GM23338 (cell line): ENCODE measurements at regions not wholly inside any gene's neighbourhood (a gene's known extent, or its start where the extent isn't known, plus 50 kb on each side); places are given as distances from the start of the nearest gene placed in this dataset.

Experiments used
- ATAC-seq: fragments of 200-7000 bp; cut with Tn5 transposase; 3 replicates; pipeline ENCODE4 v1.9.1; 2020
- DNase-seq: peaks from one replicate; pipeline ENCODE4 v3.0.0-alpha.2; 2015; ENCODE audit warnings: low spot score
- H2AFZ ChIP-seq: fragments of 200-600 bp; sonication (generic); 2 replicates; pipeline ENCODE4 v1.8.0; 2016; ENCODE audit warnings: antibody characterized with exemption, mild to moderate bottlenecking, moderate library complexity
- H3F3A ChIP-seq: fragments of 200-600 bp; sonication (generic); replicated peaks from 2 replicates; pipeline ENCODE4 v1.8.0; 2017; ENCODE audit warnings: antibody characterized with exemption, mixed run types, low read depth
- H3K27ac ChIP-seq: fragments of 200-600 bp; sonication (generic); 2 replicates; pipeline ENCODE4 v1.6.1; 2016; ENCODE audit warnings: low read depth
- H3K27me3 ChIP-seq: fragments of 200-600 bp; sonication (generic); 2 replicates; pipeline ENCODE4 v1.8.0; 2016; ENCODE audit warnings: mild to moderate bottlenecking, mixed run types, moderate library complexity; ENCODE audit not compliant: insufficient read depth
- H3K36me3 ChIP-seq: fragments of 200-600 bp; sonication (generic); 2 replicates; pipeline ENCODE4 v1.8.0; 2016; ENCODE audit warnings: mild to moderate bottlenecking; ENCODE audit not compliant: insufficient read depth
- H3K4me1 ChIP-seq: fragments of 200-600 bp; sonication (generic); 2 replicates; pipeline ENCODE4 v1.8.0; 2016; ENCODE audit warnings: mild to moderate bottlenecking, moderate library complexity; ENCODE audit not compliant: insufficient read depth
- H3K4me2 ChIP-seq: fragments of 200-600 bp; sonication (generic); 2 replicates; pipeline ENCODE4 v1.7.1; 2017; ENCODE audit warnings: mixed run types
- H3K4me3 ChIP-seq: fragments of 200-600 bp; sonication (generic); 2 replicates; pipeline ENCODE4 v1.6.1; 2016; ENCODE audit warnings: mixed run types
- H3K79me2 ChIP-seq: fragments of 200-600 bp; sonication (generic); replicated peaks from 2 replicates; pipeline ENCODE4 v1.8.0; 2017; ENCODE audit warnings: mild to moderate bottlenecking; ENCODE audit not compliant: insufficient read depth
- H3K9me2 ChIP-seq: fragments of 200-600 bp; sonication (generic); 2 replicates; pipeline ENCODE4 v1.8.0; 2017; ENCODE audit not compliant: insufficient read depth
- H4K20me1 ChIP-seq: fragments of 200-600 bp; sonication (generic); replicated peaks from 2 replicates; pipeline ENCODE4 v1.8.0; 2017; ENCODE audit warnings: mild to moderate bottlenecking; ENCODE audit not compliant: insufficient read depth
- H3K27ac Mint-ChIP-seq: 2 replicates; pipeline ENCODE4 v1.8.0; 2020; ENCODE audit warnings: inconsistent platforms, mild to moderate bottlenecking, moderate library complexity, mixed read lengths
- H3K27me3 Mint-ChIP-seq: 3 replicates; pipeline ENCODE4 v1.8.0; 2022; ENCODE audit warnings: low read depth, mild to moderate bottlenecking, moderate library complexity, mixed read lengths, inconsistent platforms; ENCODE audit not compliant: insufficient read depth, poor library complexity
- H3K36me3 Mint-ChIP-seq: 3 replicates; pipeline ENCODE4 v1.8.0; 2021; ENCODE audit warnings: low read depth, mild to moderate bottlenecking, inconsistent platforms, moderate library complexity, mixed read lengths
- H3K4me1 Mint-ChIP-seq: 3 replicates; pipeline ENCODE4 v1.8.0; 2020; ENCODE audit warnings: mild to moderate bottlenecking, inconsistent platforms, mixed read lengths
- H3K4me3 Mint-ChIP-seq: 3 replicates; pipeline ENCODE4 v1.8.0; 2021; ENCODE audit warnings: moderate library complexity, mild to moderate bottlenecking, inconsistent platforms, mixed read lengths
- H3K9me3 Mint-ChIP-seq: 3 replicates; pipeline ENCODE4 v1.8.0; 2020; ENCODE audit warnings: moderate library complexity, mild to moderate bottlenecking, inconsistent platforms, mixed read lengths
- EZH2 ChIP-seq: fragments of 200-600 bp; sonication (generic); IDR thresholded peaks from one replicate; pipeline ENCODE4 v1.8.0; 2017; ENCODE audit warnings: antibody characterized with exemption, mild to moderate bottlenecking, low read depth; ENCODE audit not compliant: unreplicated experiment
- JUNB ChIP-seq: IDR thresholded peaks from one replicate; pipeline ENCODE4 v1.6.1; 2016; ENCODE audit warnings: antibody characterized with exemption; ENCODE audit not compliant: unreplicated experiment
- NANOG ChIP-seq: IDR thresholded peaks from 2 replicates; pipeline ENCODE4 v1.6.1; 2016; ENCODE audit warnings: antibody characterized with exemption, borderline replicate concordance
- ZNF114 ChIP-seq: fragments of 250-450 bp; sonication (Bioruptor Pico); IDR thresholded peaks from 2 replicates; pipeline ENCODE4 v1.5.0; 2020; ENCODE audit warnings: mild to moderate bottlenecking, moderate library complexity
- ZNF331 ChIP-seq: fragments of 250-450 bp; sonication (Bioruptor Pico); IDR thresholded peaks from 2 replicates; pipeline ENCODE4 v1.5.0; 2020; ENCODE audit warnings: low read depth, mild to moderate bottlenecking, moderate library complexity
- ZNF462 ChIP-seq: fragments of 250-450 bp; sonication (Bioruptor Pico); IDR thresholded peaks from 2 replicates; pipeline ENCODE4 v1.5.0; 2020; ENCODE audit warnings: mild to moderate bottlenecking, moderate library complexity
- TF ChIP-seq, protein P1 (sequence below): IDR thresholded peaks from one replicate; pipeline ENCODE4 v1.6.1; 2018; ENCODE audit warnings: antibody characterized with exemption; ENCODE audit not compliant: unreplicated experiment
- TF ChIP-seq, protein P2 (sequence below), 2 experiments: fragments of 200-600 bp in 1 of 2; sonication (generic) in 1 of 2; conservative IDR thresholded peaks; 2 replicates each; pipeline versions ENCODE4 v1.5.1 to v1.6.1; 2016 to 2017; ENCODE audit warnings: antibody characterized with exemption in 2 of 2, low read depth in 2 of 2, mild to moderate bottlenecking in 2 of 2, moderate library complexity in 1 of 2
- TF ChIP-seq, protein P3 (sequence below): IDR thresholded peaks from 2 replicates; pipeline ENCODE4 v1.6.1; 2016; ENCODE audit warnings: antibody characterized with exemption

DNA sequence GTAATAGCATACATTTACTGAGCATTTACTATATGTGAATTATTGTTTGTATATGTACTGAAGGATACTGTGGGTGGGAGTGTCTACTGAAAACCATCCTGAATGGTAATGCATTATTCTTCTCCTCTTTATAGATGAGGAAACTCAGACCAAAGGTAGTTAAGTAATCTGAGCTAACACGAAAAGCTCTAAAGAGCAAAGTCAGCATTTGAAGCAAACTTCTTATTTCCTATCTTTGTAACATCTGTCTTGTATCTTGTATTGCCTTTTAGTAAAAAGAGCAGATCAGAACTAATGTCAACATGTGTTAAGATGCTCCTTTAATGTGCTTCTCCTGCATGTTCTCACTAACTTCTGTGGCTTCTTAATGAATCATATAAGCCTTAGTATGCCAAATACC is 382.8 kb upstream of the NXPH2 start:
- H3K4me2 ChIP-seq = no peak overlapping the region
- no peak overlapping the region for H3K4me3 ChIP-seq
- H3K27ac Mint-ChIP-seq = peak overlapping the region; percentile 47; the same call in 1 of the 2 replicates
- H2AFZ ChIP-seq = no peak overlapping the region
- no peak overlapping the region for H3K27ac ChIP-seq
- H3K27me3 ChIP-seq = no peaks in the 10 kb centered on the region
- H3F3A ChIP-seq = no peaks in the 10 kb centered on the region
- H3K4me1 ChIP-seq = no peaks in the 10 kb centered on the region
- H3K79me2 ChIP-seq = no peaks in the 10 kb centered on the region
- H3K36me3 ChIP-seq = no peaks in the 10 kb centered on the region
- no peaks in the 10 kb centered on the region for H3K9me2 ChIP-seq
- H3K9me3 Mint-ChIP-seq = no peaks in the 10 kb centered on the region
- no peak for ATAC-seq
- no peak overlapping the region for H3K4me3 Mint-ChIP-seq
- H3K4me1 Mint-ChIP-seq = no peaks in the 10 kb centered on the region
- H4K20me1 ChIP-seq = no peaks in the 10 kb centered on the region
- H3K36me3 Mint-ChIP-seq = no peaks in the 10 kb centered on the region
- no peak for DNase-seq
- TF ChIP-seq ZNF114 (CRISPR knock-in tag) (no peak), ZNF331 (CRISPR knock-in tag) (no peak), EZH2 (no peak), NANOG (no peak), JUNB (no peak), ZNF462 (CRISPR knock-in tag) (no peak)
- TF ChIP-seq, protein P1, sequence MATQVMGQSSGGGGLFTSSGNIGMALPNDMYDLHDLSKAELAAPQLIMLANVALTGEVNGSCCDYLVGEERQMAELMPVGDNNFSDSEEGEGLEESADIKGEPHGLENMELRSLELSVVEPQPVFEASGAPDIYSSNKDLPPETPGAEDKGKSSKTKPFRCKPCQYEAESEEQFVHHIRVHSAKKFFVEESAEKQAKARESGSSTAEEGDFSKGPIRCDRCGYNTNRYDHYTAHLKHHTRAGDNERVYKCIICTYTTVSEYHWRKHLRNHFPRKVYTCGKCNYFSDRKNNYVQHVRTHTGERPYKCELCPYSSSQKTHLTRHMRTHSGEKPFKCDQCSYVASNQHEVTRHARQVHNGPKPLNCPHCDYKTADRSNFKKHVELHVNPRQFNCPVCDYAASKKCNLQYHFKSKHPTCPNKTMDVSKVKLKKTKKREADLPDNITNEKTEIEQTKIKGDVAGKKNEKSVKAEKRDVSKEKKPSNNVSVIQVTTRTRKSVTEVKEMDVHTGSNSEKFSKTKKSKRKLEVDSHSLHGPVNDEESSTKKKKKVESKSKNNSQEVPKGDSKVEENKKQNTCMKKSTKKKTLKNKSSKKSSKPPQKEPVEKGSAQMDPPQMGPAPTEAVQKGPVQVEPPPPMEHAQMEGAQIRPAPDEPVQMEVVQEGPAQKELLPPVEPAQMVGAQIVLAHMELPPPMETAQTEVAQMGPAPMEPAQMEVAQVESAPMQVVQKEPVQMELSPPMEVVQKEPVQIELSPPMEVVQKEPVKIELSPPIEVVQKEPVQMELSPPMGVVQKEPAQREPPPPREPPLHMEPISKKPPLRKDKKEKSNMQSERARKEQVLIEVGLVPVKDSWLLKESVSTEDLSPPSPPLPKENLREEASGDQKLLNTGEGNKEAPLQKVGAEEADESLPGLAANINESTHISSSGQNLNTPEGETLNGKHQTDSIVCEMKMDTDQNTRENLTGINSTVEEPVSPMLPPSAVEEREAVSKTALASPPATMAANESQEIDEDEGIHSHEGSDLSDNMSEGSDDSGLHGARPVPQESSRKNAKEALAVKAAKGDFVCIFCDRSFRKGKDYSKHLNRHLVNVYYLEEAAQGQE = no peak
- TF ChIP-seq, protein P2, sequence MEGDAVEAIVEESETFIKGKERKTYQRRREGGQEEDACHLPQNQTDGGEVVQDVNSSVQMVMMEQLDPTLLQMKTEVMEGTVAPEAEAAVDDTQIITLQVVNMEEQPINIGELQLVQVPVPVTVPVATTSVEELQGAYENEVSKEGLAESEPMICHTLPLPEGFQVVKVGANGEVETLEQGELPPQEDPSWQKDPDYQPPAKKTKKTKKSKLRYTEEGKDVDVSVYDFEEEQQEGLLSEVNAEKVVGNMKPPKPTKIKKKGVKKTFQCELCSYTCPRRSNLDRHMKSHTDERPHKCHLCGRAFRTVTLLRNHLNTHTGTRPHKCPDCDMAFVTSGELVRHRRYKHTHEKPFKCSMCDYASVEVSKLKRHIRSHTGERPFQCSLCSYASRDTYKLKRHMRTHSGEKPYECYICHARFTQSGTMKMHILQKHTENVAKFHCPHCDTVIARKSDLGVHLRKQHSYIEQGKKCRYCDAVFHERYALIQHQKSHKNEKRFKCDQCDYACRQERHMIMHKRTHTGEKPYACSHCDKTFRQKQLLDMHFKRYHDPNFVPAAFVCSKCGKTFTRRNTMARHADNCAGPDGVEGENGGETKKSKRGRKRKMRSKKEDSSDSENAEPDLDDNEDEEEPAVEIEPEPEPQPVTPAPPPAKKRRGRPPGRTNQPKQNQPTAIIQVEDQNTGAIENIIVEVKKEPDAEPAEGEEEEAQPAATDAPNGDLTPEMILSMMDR (conservative IDR thresholded peaks at IDR 0.05; ENCODE audit: low read depth in 2 of 2) = no peak
- TF ChIP-seq, protein P3, sequence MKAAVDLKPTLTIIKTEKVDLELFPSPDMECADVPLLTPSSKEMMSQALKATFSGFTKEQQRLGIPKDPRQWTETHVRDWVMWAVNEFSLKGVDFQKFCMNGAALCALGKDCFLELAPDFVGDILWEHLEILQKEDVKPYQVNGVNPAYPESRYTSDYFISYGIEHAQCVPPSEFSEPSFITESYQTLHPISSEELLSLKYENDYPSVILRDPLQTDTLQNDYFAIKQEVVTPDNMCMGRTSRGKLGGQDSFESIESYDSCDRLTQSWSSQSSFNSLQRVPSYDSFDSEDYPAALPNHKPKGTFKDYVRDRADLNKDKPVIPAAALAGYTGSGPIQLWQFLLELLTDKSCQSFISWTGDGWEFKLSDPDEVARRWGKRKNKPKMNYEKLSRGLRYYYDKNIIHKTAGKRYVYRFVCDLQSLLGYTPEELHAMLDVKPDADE = no peak
- peaks cover 1% of the 10 kb centered on the region for H3K27me3 Mint-ChIP-seq
